KMS-11 (cell line): ENCODE measurements at regions not wholly inside any gene's neighbourhood (a gene's known extent, or its start where the extent isn't known, plus 50 kb on each side); places are given as distances from the start of the nearest gene placed in this dataset.

ENCODE experiments used
- H2AFZ ChIP-seq: fragments of 200-600 bp; sonication (generic); 2 replicates; pipeline ENCODE4 v1.6.1; 2016; ENCODE audit warnings: antibody characterized with exemption, mixed run types, low read depth
- H3K27ac ChIP-seq: fragments of 200-600 bp; sonication (generic); 2 replicates; pipeline ENCODE4 v1.6.1; 2016; ENCODE audit warnings: mild to moderate bottlenecking, mixed run types
- H3K27me3 ChIP-seq: fragments of 200-600 bp; sonication (generic); 2 replicates; pipeline ENCODE4 v1.6.1; 2017; ENCODE audit warnings: mild to moderate bottlenecking, low read depth, mixed run types, moderate library complexity; ENCODE audit not compliant: insufficient read depth
- H3K36me3 ChIP-seq: fragments of 200-600 bp; sonication (generic); 2 replicates; pipeline ENCODE4 v1.6.1; 2017; ENCODE audit warnings: mild to moderate bottlenecking, mixed run types; ENCODE audit not compliant: insufficient read depth
- H3K4me1 ChIP-seq: fragments of 200-600 bp; sonication (generic); 2 replicates; pipeline ENCODE4 v1.6.1; 2016; ENCODE audit warnings: mild to moderate bottlenecking, low read depth, mixed run types; ENCODE audit not compliant: poor library complexity, severe bottlenecking
- H3K4me2 ChIP-seq: fragments of 200-600 bp; sonication (generic); 2 replicates; pipeline ENCODE4 v1.7.0; 2016; ENCODE audit warnings: mild to moderate bottlenecking, mixed run types
- H3K4me3 ChIP-seq: fragments of 200-600 bp; sonication (generic); IDR thresholded peaks from 2 replicates; pipeline ENCODE4 v1.6.1; 2017; ENCODE audit warnings: low read depth, low read length, mixed read lengths; ENCODE audit not compliant: insufficient read depth
- H3K79me2 ChIP-seq: fragments of 200-600 bp; sonication (generic); 2 replicates; pipeline ENCODE4 v1.6.1; 2016; ENCODE audit warnings: low read depth, mixed run types; ENCODE audit not compliant: insufficient read depth
- H3K9ac ChIP-seq: fragments of 200-600 bp; sonication (generic); 2 replicates; pipeline ENCODE4 v1.6.1; 2016; ENCODE audit warnings: mild to moderate bottlenecking, mixed run types
- H4K20me1 ChIP-seq: fragments of 200-600 bp; sonication (generic); 2 replicates; pipeline ENCODE4 v1.6.1; 2016; ENCODE audit warnings: mild to moderate bottlenecking, mixed run types; ENCODE audit not compliant: insufficient read depth
- CTCF ChIP-seq: fragments of 200-600 bp; sonication (generic); conservative IDR thresholded peaks from 2 replicates; pipeline ENCODE4 v1.6.1; 2017; ENCODE audit warnings: low read depth, mild to moderate bottlenecking, antibody characterized with exemption, low read length, moderate library complexity, mixed read lengths

GRCh38 chr22:47793304-47794101, 1031.1 kb downstream of the TBC1D22A start:
- no peak overlapping the region for H3K27ac ChIP-seq
- TF ChIP-seq CTCF, result no peak
- H3K9ac ChIP-seq, result no peak overlapping the region
- no peaks in the 10 kb centered on the region for H3K79me2 ChIP-seq
- H3K4me3 ChIP-seq, result no peak overlapping the region
- H3K4me1 ChIP-seq, result no peaks in the 10 kb centered on the region
- no peaks in the 10 kb centered on the region for H4K20me1 ChIP-seq
- H3K4me2 ChIP-seq, result no peak overlapping the region
- no peaks in the 10 kb centered on the region for H3K36me3 ChIP-seq
- H2AFZ ChIP-seq, result no peak overlapping the region
- no peaks in the 10 kb centered on the region for H3K27me3 ChIP-seq

GRCh38 chr22:47789171-47789570, 1026.7 kb downstream of the TBC1D22A start:
- Histone ChIP-seq H3K36me3 (no peaks in the 10 kb centered on the region), H3K4me2 (no peak overlapping the region), H3K4me3 (no peak overlapping the region), H4K20me1 (no peaks in the 10 kb centered on the region), H3K9ac (no peak overlapping the region), H3K27me3 (no peaks in the 10 kb centered on the region), H3K4me1 (no peaks in the 10 kb centered on the region), H2AFZ (no peak overlapping the region), H3K27ac (no peak overlapping the region), H3K79me2 (no peaks in the 10 kb centered on the region)
- TF ChIP-seq CTCF, result no peak

- H3K4me1 ChIP-seq, result no peaks in the 10 kb centered on the region
- no peak overlapping the region for H2AFZ ChIP-seq
- H3K9ac ChIP-seq, result no peak overlapping the region
- H3K27ac ChIP-seq, result no peak overlapping the region
- no peaks in the 10 kb centered on the region for H3K27me3 ChIP-seq
- H3K4me3 ChIP-seq, result no peak overlapping the region
- TF ChIP-seq CTCF, result no peak
- H4K20me1 ChIP-seq, result no peaks in the 10 kb centered on the region
- no peaks in the 10 kb centered on the region for H3K79me2 ChIP-seq
- no peak overlapping the region for H3K4me2 ChIP-seq
- no peaks in the 10 kb centered on the region for H3K36me3 ChIP-seq
Observed at GRCh38 chr22:47788461-47788860, 1026.0 kb downstream of the TBC1D22A start.

- Histone ChIP-seq H3K9ac (no peak overlapping the region), H3K4me3 (no peak overlapping the region), H2AFZ (no peak overlapping the region), H3K4me2 (no peak overlapping the region), H4K20me1 (no peaks in the 10 kb centered on the region), H3K4me1 (no peaks in the 10 kb centered on the region), H3K79me2 (no peaks in the 10 kb centered on the region), H3K36me3 (no peaks in the 10 kb centered on the region), H3K27me3 (no peaks in the 10 kb centered on the region), H3K27ac (no peak overlapping the region)
- no peak for TF ChIP-seq CTCF
Observed at GRCh38 chr22:47787501-47788227, 1025.2 kb downstream of the TBC1D22A start.
